Gastroesophageal sphincter (tissue), 4 donors: ENCODE measurements at regions not wholly inside any gene's neighbourhood (a gene's known extent, or its start where the extent isn't known, plus 50 kb on each side); places are given as distances from the start of the nearest gene placed in this dataset.

Experiments
- ATAC-seq: fragments of 150-250 bp; one replicate; pipeline ENCODE4 v1.9.1; 2016; ENCODE audit warnings: mild to moderate bottlenecking, moderate library complexity
- H3K27ac ChIP-seq, 4 donors: fragments of 200-600 bp; sonication (generic) in 3 of 4; 1 replicate in 3 of 4; 2 replicates in 1 of 4; pipeline ENCODE4 v1.5.1; 2016 to 2019
- H3K27me3 ChIP-seq: fragments of 200-600 bp; sonication (generic); one replicate; pipeline ENCODE4 v1.5.1; 2019
- H3K36me3 ChIP-seq, 2 donors: fragments of 200-600 bp; sonication (generic); one replicate each; pipeline ENCODE4 v1.5.1; 2019; ENCODE audit warnings: control low read depth in 1 of 2
- H3K4me1 ChIP-seq, 3 donors: fragments of 200-600 bp; sonication (generic); 1 replicate in 2 of 3; 2 replicates in 1 of 3; pipeline ENCODE4 v1.5.1; 2016 to 2019; ENCODE audit warnings: control low read depth in 2 of 3
- H3K4me3 ChIP-seq, 2 donors: fragments of 200-600 bp; sonication (generic); one replicate each; pipeline ENCODE4 v1.5.1; 2019; ENCODE audit warnings: mild to moderate bottlenecking in 1 of 2, moderate library complexity in 1 of 2
- H3K9me3 ChIP-seq, 3 donors: fragments of 200-600 bp; sonication (generic); one replicate each; pipeline ENCODE4 v1.5.1; 2017 to 2019; ENCODE audit warnings: control low read depth in 2 of 3
- EP300 ChIP-seq: sonication (generic); formaldehyde crosslinking; IDR thresholded peaks from one replicate; pipeline ENCODE4 v1.6.1; 2017; ENCODE audit warnings: antibody characterized with exemption, mild to moderate bottlenecking
- POLR2A ChIP-seq, 2 donors: fragments of 450-650 bp; IDR thresholded peaks; one replicate each; pipeline ENCODE4 v1.6.1; 2017; ENCODE audit warnings: antibody characterized with exemption in 2 of 2, mild to moderate bottlenecking in 2 of 2, moderate library complexity in 1 of 2
- POLR2AphosphoS5 ChIP-seq: sonication (generic); formaldehyde crosslinking; IDR thresholded peaks from one replicate; pipeline ENCODE4 v1.6.1; 2017; ENCODE audit warnings: antibody characterized with exemption
- WGBS, 2 donors: methylation state at CpG; one replicate each; pipeline ENCODE4 v1.1.5; 2018; ENCODE audit warnings: low coverage in 1 of 2; 5-methylcytosine and 5-hydroxymethylcytosine counted together
- TF ChIP-seq, protein P1 (sequence below), 4 experiments: fragments of 200-600 bp in 2 of 4; fragments of 450-650 bp in 2 of 4; sonication (generic) in 1 of 4; IDR thresholded peaks; one replicate each; pipeline ENCODE4 v1.5.1; 2017 to 2019; ENCODE audit warnings: antibody characterized with exemption in 4 of 4, mild to moderate bottlenecking in 2 of 4, moderate library complexity in 2 of 4

DNA sequence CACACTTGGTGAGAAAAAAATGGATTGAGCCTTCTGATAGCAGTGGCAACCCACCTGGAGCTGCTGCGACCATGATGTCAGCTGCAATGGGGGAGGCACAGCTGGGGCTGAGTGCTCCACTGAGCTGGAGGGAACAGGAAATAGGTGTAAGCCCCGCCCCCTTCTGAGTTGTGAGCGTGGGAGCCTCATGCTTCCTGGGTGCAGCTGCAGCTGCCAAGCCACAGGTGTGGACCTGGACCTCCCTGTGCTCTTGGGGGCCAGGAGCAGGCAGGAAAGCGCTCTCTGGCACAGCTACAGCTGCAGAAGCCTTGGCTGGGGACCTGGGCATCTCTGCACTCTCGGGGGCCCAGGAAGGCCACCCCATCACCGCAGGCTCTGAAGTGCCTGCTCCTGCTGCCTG, 970.6 kb downstream of the DCDC2C start:
- no peak overlapping the region for H3K4me3 ChIP-seq
- WGBS, 2 donors = 79% methylated on average over 3 of the region's 6 CpGs; no CpG with 5 or more reads in 1 of the 2 donors
- no peaks in the 10 kb centered on the region for H3K27me3 ChIP-seq
- no peak overlapping the region for H3K27ac ChIP-seq
- no peaks in the 10 kb centered on the region for H3K4me1 ChIP-seq
- TF ChIP-seq, protein P1, sequence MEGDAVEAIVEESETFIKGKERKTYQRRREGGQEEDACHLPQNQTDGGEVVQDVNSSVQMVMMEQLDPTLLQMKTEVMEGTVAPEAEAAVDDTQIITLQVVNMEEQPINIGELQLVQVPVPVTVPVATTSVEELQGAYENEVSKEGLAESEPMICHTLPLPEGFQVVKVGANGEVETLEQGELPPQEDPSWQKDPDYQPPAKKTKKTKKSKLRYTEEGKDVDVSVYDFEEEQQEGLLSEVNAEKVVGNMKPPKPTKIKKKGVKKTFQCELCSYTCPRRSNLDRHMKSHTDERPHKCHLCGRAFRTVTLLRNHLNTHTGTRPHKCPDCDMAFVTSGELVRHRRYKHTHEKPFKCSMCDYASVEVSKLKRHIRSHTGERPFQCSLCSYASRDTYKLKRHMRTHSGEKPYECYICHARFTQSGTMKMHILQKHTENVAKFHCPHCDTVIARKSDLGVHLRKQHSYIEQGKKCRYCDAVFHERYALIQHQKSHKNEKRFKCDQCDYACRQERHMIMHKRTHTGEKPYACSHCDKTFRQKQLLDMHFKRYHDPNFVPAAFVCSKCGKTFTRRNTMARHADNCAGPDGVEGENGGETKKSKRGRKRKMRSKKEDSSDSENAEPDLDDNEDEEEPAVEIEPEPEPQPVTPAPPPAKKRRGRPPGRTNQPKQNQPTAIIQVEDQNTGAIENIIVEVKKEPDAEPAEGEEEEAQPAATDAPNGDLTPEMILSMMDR (IDR thresholded peaks at IDR 0.05) = no peak
- no peak for TF ChIP-seq POLR2A (IDR thresholded peaks at IDR 0.05)
- TF ChIP-seq POLR2AphosphoS5 = no peak
- TF ChIP-seq EP300 = no peak
- H3K9me3 ChIP-seq = no peaks in the 10 kb centered on the region
- no peaks in the 10 kb centered on the region for H3K36me3 ChIP-seq
- ATAC-seq = no peak

DNA sequence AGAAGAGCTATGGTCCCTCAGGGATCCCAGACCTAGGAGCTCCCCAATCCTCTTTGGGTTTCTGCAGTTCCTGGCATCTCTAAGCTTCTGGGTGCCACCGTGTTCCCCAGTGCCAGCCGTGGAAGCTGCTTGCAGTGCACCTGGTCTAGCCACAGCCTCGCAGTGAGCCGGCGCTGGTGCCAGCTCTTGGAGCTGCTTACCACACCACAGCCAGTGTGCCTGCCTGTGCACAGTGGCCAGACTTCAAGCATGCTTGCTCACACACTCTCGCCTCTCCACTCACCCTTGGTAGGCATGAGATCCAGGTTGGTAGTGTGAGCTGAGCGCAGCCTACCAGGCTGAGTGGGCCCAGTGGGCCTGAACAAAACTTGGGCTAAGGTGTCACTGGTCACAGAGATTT, 971.9 kb downstream of the DCDC2C start:
- no peaks in the 10 kb centered on the region for H3K4me1 ChIP-seq
- H3K27me3 ChIP-seq = no peaks in the 10 kb centered on the region
- H3K4me3 ChIP-seq = no peak overlapping the region
- no peaks in the 10 kb centered on the region for H3K9me3 ChIP-seq
- no peaks in the 10 kb centered on the region for H3K36me3 ChIP-seq
- 100% methylated on average over 2 of the region's 7 CpGs; no CpG with 5 or more reads in 1 of the 2 donors for WGBS, 2 donors
- TF ChIP-seq EP300 (no peak), POLR2AphosphoS5 (no peak), POLR2A (IDR thresholded peaks at IDR 0.05) (no peak)
- TF ChIP-seq, protein P1 (IDR thresholded peaks at IDR 0.05) = no peak
- H3K27ac ChIP-seq = no peak overlapping the region
- ATAC-seq = no peak

DNA sequence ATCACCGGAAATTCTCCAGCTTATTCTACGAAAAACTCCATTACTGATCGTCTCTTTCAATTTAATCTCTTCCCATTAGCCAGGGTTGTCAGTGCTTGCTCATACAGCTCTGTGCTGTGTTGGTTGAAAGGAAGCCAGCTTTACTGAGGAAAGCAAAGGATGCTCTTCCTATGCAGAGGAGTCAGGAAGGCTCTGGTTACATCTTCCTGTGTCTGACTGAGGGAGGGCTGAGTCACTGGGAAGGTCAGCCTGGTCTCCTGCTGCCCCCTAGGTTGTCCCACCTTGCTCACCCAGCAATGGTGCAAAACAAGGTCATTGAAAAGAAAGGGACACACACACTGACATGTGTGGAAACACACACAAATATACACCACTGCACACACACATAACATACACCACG, 975.6 kb downstream of the DCDC2C start:
- no peak for TF ChIP-seq POLR2AphosphoS5
- TF ChIP-seq EP300 = no peak
- TF ChIP-seq, protein P1 (IDR thresholded peaks at IDR 0.05) = no peak
- no peak for TF ChIP-seq POLR2A (IDR thresholded peaks at IDR 0.05)
- no peaks in the 10 kb centered on the region for H3K9me3 ChIP-seq
- no peak overlapping the region for H3K27ac ChIP-seq
- no peaks in the 10 kb centered on the region for H3K27me3 ChIP-seq
- WGBS, 2 donors = 19 to 92% methylated on average over 3 of the region's 4 CpGs
- H3K4me1 ChIP-seq = no peaks in the 10 kb centered on the region
- no peaks in the 10 kb centered on the region for H3K36me3 ChIP-seq
- no peak overlapping the region for H3K4me3 ChIP-seq
- no peak for ATAC-seq

DNA sequence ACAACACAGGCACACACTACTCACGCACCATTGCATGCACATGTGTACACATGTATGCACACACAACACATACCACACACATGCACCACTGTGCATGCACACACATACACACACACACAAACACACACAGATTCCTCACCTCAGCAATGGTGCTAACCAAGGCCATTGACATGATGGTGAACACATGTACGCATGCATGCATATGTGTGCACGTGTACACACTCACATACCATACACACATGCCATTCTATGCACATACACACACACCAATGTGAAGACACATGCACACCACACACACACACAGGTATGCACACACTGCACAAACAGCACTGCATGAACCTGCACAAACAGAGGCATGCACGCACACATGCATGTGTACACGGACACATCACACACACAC, 976.0 kb downstream of the DCDC2C start:
- Histone ChIP-seq H3K36me3 (no peaks in the 10 kb centered on the region), H3K9me3 (no peaks in the 10 kb centered on the region), H3K4me3 (no peak overlapping the region), H3K27me3 (no peaks in the 10 kb centered on the region), H3K4me1 (no peaks in the 10 kb centered on the region), H3K27ac (no peak overlapping the region)
- TF ChIP-seq, protein P1 (IDR thresholded peaks at IDR 0.05) = no peak
- TF ChIP-seq EP300 (no peak), POLR2AphosphoS5 (no peak), POLR2A (IDR thresholded peaks at IDR 0.05) (no peak)
- no peak for ATAC-seq
- WGBS, 2 donors = 87 to 93% methylated on average over 2 to 5 of the region's 5 CpGs

DNA sequence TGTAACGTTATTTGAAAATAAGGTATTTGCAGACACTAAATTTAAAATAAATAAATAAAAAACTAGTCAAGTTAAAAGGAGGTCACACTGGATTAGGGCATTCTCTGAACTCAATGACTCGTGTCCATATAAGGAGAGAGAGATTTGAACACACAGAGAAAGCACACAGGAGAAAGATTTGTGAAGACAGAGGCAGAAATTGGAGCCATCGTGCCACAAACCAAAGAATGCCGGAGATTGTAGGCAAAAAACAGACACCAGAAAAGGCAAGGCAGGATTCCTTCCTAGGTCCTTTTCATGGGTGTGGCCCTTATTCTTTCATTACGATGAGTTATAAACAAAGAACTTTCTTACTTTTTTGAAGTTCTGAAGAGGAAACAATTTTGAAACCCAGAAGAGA, 981.5 kb downstream of the DCDC2C start:
- no peaks in the 10 kb centered on the region for H3K9me3 ChIP-seq
- no peak for ATAC-seq
- WGBS, 2 donors = 40 to 41% methylated on average over 5 of the region's 5 CpGs
- no peaks in the 10 kb centered on the region for H3K4me1 ChIP-seq
- TF ChIP-seq POLR2A (IDR thresholded peaks at IDR 0.05) (no peak), POLR2AphosphoS5 (no peak), EP300 (no peak)
- TF ChIP-seq, protein P1 (IDR thresholded peaks at IDR 0.05) = no peak
- no peaks in the 10 kb centered on the region for H3K27me3 ChIP-seq
- H3K36me3 ChIP-seq = no peaks in the 10 kb centered on the region
- no peak overlapping the region for H3K4me3 ChIP-seq
- H3K27ac ChIP-seq = no peak overlapping the region
